OCI-M1 (cell line): ENCODE measurements at regions not wholly inside any gene's neighbourhood (a gene's known extent, or its start where the extent isn't known, plus 50 kb on each side); places are given as distances from the start of the nearest gene placed in this dataset.

Experiments
- DNase-seq: peaks from one replicate; lab custom pipeline; 2025; lab: John Stamatoyannopoulos, UW

- no peak for DNase-seq
These were observed 150.2 kb downstream of the MACROH2A1 start for GRCh38 chr5:135248801-135249231.

DNA sequence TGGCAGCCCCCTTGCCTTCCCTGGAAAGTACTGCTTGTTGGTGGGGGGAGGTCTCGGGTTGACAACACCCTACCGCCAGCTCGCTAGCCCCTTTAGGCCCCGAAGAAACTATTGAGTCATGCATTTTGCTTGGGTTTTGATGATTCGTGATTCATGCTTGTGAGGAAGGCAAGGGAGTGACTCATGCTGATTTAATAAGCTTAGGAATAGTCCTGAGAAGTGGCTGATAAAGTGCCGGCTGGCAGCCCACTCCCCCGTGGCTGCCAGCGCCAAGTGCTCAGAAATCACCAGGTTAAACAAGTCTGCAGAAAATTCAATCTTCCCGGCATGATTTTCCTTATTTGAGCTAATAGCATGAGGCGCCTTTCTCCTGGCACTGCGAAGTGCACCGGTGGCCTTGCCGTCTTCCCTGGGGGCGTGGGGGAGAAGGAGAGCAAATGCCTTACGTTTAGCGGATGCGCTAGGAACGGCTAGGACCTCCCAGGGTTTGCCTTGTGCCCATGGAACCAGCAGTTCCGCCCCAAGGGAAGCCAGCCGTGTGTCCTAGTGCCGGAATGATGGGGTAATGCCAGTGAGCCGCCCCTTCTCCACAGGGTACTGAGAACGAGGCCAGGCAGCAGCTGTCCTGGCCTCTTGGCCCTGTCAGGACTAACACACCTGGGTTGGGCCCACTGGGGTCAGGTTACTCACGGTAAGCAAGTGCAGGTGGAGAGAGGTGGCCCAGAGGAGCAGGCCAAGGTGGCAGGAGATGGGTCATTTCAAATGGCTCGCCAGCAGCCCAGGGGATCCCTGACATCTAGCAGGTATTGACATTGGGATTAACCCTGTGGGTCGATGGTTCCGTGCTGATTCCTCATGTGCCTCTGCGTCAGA is 151.9 kb downstream of the MACROH2A1 start:
- peak; percentile 77 for DNase-seq

DNA sequence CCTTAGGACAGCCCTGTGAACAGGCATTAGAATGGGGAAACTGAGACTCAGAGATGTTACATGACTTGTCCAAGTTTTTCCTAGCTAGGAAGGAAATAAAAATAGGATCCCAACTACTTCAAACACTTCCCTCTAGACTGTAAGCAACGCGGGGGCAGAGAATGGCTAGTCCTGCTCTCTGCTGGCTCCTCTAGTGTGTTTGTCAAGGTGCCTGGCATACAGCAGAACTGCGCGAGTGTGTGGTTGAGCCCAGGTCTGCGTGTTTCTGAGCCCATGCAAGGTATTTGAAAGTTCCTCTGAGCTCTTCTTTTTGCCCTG is 152.5 kb downstream of the MACROH2A1 start:
- DNase-seq = no peak

- DNase-seq = peak; percentile 16
These were observed 153.2 kb downstream of the MACROH2A1 start for GRCh38 chr5:135245521-135246499.

DNA sequence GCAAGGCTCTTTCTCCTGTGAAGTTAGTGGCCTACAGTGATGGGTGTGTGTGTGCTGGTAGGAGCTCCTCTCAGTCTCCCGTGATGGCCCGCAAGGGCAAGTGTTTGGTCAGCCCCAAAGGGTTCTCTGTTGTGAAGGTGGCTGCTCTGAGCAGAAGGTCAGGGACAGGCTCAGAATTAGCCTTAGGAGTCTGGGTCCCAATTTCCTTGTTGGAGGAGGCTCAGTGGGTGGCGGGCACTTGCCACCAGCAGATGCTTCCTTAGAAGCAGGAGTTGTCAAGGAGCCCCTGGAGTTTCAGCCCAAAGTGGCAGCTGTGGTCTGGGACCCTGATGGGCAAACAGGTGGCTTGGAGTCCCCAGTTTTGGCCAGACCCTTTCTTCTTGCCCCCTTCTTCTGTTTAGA is 154.4 kb downstream of the MACROH2A1 start:
- DNase-seq = no peak

GRCh38 chr5:135243556-135244285 is 155.3 kb downstream of the MACROH2A1 start:
- no peak for DNase-seq

- no peak for DNase-seq
These were observed 156.0 kb downstream of the MACROH2A1 start for GRCh38 chr5:135242866-135243555.

- no peak for DNase-seq
These were observed 156.8 kb downstream of the MACROH2A1 start for GRCh38 chr5:135242021-135242865.

- DNase-seq = no peak
These were observed 157.5 kb downstream of the MACROH2A1 start for GRCh38 chr5:135241536-135241935.

DNA sequence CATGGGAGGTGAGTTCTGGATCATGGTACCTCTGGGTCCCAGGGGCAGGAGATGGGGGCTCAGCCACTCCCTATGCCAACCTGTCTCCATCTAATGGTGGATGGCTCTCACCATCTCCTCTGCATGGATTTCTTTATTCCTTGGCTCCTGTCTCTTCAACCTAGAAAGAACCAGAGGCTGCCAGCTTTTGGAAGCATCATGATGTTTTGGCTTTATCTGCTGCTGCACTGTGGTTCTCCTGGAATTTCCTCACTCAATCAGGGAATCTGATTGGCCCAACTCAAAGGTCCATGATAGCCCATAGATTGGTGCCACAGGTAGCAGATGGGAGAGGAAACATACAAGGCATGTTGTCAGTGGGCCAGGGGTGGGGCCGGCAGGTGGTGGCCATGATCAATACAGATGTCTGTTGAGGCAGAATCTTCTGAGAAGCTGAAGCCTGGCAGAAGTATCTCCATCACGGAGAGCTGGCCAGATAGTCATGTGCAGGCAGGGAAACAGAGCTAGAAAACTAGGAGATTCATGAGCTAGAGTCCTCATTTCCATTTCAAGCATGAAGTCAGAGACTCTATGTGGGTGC is 158.2 kb downstream of the MACROH2A1 start:
- no peak for DNase-seq

DNA sequence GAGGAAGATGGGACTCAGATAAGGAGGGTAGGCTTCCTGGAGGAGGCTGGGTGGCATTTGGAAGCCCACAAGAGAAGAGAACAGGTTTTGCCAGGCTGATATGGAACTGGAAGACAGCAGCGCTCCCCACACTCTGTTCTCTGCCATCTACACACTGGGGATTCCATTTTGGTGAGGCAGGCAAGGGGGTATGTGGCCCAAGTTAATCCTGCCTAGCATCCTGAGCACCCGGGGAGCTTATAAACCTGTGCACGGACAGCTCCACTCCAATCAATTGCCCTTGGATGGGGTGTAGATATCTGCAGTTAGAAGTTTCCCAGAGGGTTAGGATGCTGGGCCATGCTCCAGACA is 158.8 kb downstream of the MACROH2A1 start:
- DNase-seq = no peak

DNA sequence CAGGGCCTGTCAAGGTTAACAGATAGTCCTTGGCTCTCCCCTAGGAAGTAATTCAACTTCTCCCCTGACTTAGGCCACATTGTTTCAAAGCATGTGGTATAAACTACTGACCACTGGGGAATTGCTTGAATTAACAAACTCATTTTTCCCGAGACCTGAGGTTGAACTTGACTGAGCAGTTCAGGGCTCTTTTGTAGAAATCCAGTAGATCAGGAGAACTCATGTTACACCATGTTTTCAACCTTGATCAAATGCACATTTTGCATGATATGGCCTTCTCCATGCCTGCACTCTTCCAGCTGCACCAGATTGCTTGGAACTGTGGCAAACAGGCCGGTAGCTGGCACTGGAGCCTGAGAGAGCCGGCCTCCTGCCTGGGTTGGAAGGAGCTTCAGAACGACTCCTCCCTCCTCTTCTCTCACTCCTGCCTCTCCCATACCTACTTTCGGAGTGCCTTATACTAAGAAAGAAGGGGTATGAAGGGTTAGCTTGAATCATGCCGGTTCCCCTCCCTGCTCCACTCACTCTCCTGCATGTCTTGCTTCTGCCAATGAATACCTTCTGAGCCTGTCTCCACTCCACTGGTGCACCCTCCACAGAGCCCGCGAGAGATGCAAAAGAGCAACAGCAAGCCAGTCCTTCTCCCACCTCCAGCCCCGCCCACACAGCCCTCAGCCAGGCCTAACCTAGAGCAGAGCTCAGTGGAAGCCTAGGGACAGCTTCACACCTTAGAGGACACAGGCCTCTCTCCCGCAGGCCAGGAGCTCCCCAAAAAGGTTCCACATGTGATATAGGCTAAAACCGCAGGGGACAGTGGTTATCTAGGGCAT is 159.4 kb downstream of the MACROH2A1 start:
- no peak for DNase-seq

- no peak for DNase-seq
These were observed 160.2 kb downstream of the MACROH2A1 start for GRCh38 chr5:135238622-135239452.

DNA sequence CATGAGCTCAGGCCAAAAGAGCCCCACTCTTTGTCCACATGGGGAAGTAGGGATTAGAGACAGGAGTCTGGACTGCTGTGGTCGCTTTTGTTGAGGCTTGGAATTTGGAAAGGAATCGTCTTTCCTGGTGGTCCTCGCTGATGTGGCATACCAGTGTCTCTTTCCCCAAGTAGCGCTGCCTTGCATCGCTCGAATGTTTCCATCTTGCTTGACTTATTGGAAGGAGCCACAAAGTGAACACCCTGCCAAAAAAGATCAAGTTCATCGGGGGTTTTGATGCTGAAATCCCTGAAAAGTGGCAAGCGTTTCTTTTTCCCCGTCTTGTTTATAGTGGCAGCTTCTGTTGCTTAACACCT is 161.3 kb downstream of the MACROH2A1 start:
- no peak for DNase-seq

DNA sequence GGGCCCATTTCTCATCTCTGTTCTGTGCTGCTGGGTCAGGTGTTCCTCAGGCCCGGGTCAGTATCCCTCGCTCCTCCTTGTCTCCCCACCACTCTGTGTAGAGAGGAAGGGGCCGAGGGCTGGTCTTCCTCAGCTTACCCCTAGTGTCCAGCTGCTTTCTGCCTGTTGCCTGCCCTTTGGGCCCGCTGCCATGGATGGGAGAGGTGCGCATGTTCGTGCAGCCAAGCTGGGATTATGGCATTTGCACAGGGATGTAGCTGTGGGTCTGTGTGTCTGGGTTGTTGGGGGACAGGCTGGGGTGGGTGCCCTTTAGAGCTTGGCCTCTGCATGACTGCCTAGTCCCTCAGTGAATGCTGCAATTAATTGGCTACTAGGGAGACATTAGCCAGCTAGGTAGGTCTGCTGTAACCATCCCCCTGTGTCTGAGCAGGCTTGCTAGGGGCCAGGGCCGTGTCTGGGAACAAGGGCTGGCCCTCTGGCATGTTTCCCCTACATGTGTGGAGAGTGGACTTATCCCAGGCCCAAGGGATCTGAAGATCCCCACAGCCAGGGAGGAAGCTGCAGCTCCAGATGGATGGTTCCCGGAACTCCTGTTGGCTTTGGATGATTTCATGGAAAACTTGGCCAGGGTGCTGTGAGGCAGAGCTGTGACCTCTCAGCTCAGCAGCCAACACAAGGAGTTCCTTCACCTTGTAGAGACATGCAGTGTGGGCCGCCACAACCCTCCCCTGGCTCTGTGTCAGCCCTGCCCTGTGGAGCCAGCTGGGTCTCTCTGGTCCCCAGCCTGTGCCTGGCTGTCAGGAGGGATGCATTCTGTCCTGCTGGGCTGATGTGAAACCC is 161.9 kb downstream of the MACROH2A1 start:
- DNase-seq = no peak

DNA sequence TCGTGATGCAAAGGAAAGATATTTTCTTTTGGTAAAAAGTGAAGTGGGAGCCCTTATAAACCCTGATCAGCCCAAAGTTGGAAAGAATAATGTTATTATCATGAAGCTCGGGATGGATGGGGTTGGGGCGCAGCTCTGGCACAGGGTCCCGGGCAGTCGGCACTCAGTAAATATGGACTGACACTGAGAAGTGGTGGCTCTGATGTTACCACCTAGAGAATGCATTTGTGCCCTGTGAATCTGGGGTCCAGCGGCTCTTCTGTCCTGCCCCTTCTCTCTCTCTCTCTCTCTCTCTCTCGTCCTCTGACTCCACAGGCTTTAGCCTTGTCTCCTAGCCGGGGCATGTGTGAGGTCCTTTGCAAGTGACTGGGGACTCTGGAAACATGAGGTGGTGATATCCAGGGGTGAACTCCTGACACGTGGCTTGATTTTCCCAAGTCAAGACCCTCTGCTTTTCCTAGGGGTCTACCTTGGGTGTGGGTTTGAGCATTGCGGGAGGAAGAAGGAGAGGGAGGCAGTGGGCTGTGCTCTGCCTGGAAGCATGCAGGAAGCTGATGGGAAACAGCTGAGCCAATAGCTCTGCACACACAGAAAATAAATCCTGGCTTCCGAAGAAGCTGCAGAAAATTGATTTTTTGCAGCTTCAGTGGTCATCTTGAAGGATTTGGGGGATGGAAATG is 162.7 kb downstream of the MACROH2A1 start:
- DNase-seq = no peak

DNA sequence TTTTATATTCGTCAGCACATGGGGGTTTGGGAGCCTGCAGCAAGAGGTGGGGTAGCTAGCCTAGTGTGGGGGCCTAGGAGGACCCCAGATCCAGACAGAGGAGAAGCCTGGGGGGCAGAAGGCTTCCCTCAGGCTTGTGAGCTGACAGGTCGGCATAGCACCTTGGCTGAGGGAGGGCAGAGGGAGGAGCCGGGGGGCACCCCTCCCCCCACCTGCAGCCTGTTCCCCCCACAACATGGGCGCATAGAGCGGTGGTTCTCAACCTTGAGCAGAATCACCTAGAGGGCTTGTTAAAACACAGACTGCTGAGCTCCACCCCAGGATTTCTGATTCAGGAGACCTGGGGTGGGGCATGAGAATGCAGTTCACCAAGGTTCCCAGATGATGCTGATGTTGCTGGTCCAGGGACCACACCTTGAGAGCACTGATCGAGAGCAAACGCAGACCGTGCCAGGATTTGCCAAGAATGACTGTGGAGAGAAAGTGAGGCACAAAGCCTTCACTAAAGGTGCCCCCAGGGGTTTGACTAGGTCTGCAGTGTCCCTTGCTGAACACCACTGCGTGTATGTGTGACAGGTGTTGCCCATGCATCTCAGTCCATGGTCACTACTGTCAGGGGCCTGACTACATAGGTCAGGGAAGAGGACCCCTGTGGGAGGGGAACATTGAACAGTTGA is 163.3 kb downstream of the MACROH2A1 start:
- no peak for DNase-seq
